GM23248 (cell line): ENCODE measurements at regions not wholly inside any gene's neighbourhood (a gene's known extent, or its start where the extent isn't known, plus 50 kb on each side); places are given as distances from the start of the nearest gene placed in this dataset.

Experiments
- EZH2 ChIP-seq: fragments of 200-600 bp; sonication (generic); IDR thresholded peaks from 2 replicates; pipeline ENCODE4 v1.6.1; 2018; ENCODE audit warnings: antibody characterized with exemption, mild to moderate bottlenecking; ENCODE audit not compliant: insufficient read depth, poor library complexity, severe bottlenecking
- EZH2phosphoT487 ChIP-seq: fragments of 200-600 bp; sonication (generic); IDR thresholded peaks from 2 replicates; pipeline ENCODE4 v1.6.1; 2018; ENCODE audit warnings: antibody characterized with exemption, moderate library complexity, mild to moderate bottlenecking, low read depth; ENCODE audit not compliant: insufficient read depth

DNA sequence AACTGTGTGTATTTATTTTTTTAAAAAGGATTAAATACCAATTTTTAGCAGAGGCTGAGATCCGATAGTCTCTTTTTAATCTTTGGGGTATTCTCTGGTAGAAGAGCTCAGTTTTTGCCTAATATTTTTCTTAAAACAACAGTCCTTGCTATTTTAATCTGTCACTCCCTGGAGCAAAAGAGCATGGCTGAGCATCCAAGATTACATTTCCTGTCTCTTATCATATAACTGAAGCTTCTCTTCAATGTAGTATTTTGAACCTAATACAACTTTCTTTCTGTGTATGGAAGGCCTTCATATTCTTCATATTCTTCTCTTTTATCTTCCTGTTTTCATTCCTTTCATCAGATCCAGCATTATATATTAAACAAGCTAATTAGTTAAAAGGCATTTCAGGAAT is 293.7 kb downstream of the NSUN3 start:
- TF ChIP-seq EZH2 (no peak), EZH2phosphoT487 (no peak)
